ENCODE measurements at regions not wholly inside any gene's neighbourhood (a gene's known extent, or its start where the extent isn't known, plus 50 kb on each side); places are given as distances from the start of the nearest gene placed in this dataset.

DNA sequence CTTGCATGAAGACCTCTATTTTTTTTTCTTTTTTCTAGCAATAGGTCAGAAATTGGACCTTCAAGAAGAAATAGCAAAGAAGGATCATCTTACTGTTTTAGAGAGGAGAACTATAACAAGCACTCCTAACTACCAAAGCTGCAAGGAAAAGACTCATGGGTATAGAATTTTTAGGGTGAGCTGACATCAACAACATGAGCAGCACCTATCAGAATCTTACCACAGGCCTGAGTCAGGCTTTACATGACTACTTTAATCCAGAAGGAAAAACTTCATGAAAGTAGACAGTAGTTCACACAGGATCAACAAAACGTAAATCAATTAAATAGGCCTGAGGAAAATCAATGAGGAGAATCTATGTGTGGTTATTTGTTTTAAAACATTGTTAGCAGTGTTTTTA, 130.5 kb downstream of the FAM76B start:
- TF ChIP-seq, protein P1, sequence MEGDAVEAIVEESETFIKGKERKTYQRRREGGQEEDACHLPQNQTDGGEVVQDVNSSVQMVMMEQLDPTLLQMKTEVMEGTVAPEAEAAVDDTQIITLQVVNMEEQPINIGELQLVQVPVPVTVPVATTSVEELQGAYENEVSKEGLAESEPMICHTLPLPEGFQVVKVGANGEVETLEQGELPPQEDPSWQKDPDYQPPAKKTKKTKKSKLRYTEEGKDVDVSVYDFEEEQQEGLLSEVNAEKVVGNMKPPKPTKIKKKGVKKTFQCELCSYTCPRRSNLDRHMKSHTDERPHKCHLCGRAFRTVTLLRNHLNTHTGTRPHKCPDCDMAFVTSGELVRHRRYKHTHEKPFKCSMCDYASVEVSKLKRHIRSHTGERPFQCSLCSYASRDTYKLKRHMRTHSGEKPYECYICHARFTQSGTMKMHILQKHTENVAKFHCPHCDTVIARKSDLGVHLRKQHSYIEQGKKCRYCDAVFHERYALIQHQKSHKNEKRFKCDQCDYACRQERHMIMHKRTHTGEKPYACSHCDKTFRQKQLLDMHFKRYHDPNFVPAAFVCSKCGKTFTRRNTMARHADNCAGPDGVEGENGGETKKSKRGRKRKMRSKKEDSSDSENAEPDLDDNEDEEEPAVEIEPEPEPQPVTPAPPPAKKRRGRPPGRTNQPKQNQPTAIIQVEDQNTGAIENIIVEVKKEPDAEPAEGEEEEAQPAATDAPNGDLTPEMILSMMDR (IDR thresholded peaks at IDR 0.05), result no peak
- no peak for TF ChIP-seq POLR2A (IDR thresholded peaks at IDR 0.05)

All from right lobe of liver (tissue), 4 donors.